ENCODE measurements at regions not wholly inside any gene's neighbourhood (a gene's known extent, or its start where the extent isn't known, plus 50 kb on each side); places are given as distances from the start of the nearest gene placed in this dataset.

DNA sequence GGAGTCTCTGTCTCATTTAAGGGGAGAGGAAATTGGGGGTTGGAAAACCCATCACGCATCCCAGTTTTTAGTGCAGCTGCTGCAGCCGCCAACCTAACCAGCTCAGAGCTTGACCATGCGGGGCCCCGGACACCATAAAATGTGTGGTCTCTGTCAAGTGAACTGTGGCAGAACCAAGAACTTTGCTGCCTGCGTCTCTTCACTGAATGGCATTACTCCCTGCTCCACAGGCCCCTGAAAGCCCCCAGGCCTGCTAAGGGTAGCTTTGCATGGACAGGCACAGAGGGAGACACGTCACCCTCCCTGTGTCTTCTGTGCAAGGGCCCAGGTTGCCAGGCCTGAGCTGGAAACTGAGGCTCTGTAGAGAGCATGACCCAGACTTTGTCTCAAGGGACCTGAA lies 144.6 kb upstream of the GPR26 start:
- TF ChIP-seq GATA2 (IDR thresholded peaks at IDR 0.05; ENCODE audit: low read depth, low read length) (no peak), GATA3 (IDR thresholded peaks at IDR 0.05; ENCODE audit: low read depth, low read length) (no peak)
